Caki2 (cell line): ENCODE measurements at regions not wholly inside any gene's neighbourhood (a gene's known extent, or its start where the extent isn't known, plus 50 kb on each side); places are given as distances from the start of the nearest gene placed in this dataset.
A peak's percentile ranks its signal among the peaks of the same experiment; 100 is the strongest.

Source experiments
- DNase-seq: peaks from one replicate; pipeline ENCODE4 v3.0.0-alpha.2; 2015; ENCODE audit warnings: low read depth
- in situ Hi-C: cut with HindIII; loops from 2 replicates; pipeline ENCODE4 v1.10.0; 2016; ENCODE audit warnings: low sequenced_read_pairs, low pct_unique_long_range_greater_than_20kb, mixed read lengths

- in situ Hi-C loops = no loop called here
- DNase-seq = no peak
Measured at GRCh38 chr14:94686511-94687160, 74.4 kb downstream of the SERPINA3 start.

GRCh38 chr14:94685681-94686485 lies 73.7 kb downstream of the SERPINA3 start:
- in situ Hi-C loops = no loop called here
- DNase-seq = no peak

DNA sequence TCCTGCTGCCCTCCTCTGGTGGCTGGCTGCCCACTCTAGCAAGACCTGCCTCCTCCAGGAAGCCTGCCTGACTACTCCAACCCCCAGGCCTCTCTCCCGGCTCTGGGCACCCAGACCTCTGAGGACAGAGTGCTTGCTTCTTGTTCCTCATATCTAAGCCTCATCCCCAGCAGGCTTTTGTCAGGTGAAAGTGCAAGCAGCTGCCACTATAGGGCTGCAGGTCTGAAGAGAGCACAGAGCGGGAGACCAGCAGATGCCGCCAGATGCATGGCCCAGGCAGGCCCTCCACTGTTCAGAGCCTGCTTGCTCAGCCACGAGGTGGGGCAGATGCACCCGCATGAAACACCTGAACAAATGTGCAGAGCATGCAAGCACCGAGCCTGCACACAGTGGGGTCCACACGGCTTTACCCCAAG lies 73.0 kb downstream of the SERPINA3 start:
- DNase-seq = no peak
- in situ Hi-C loops = no loop called here

- in situ Hi-C loops = no loop called here
- no peak for DNase-seq
Measured at GRCh38 chr14:94682736-94683135, 70.5 kb downstream of the SERPINA3 start.

- DNase-seq = no peak
- in situ Hi-C loops = no loop called here
Measured at GRCh38 chr14:94682061-94682516, 69.9 kb downstream of the SERPINA3 start.

DNA sequence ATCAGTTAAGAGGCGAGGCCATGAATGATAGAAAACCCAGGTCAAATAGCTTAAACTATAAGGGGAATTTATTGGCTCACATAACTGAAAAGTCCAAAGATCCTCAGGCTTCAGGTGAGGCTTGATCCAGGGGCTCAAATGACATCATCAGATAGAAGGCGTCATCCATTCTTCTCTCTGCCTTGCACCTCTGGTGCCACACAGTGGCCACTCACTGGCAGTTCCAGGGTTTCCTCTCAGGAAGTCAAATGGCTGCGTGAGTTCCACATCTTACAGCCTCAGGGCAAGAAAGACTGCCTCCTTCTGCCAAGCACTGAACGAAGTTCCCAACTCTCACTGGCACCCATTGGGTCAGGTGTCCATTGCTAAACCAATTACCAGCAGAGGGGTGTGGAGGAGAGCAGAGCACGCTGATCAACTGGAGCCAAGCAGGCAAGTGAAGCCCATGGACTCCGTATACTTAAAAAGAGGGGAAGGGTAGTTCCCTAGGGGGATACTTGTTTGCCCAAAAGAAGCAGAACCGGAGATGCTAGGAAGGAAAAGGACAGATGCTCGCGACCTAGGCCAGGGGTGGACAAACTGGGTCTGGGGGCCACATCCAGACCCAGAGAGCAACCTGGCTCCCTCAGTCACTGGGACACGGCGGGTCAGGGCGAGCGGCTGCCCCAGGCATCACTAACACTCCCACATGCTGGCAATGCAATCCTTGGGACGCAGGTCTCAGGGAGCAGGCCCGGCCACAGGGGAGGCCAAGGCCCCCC lies 69.3 kb downstream of the SERPINA3 start:
- in situ Hi-C loops = no loop called here
- peak; percentile 12 for DNase-seq

- in situ Hi-C loops = no loop called here
- no peak for DNase-seq
Measured at GRCh38 chr14:94680862-94681288, 68.7 kb downstream of the SERPINA3 start.

- in situ Hi-C loops = no loop called here
- no peak for DNase-seq
Measured at GRCh38 chr14:94679937-94680861, 68.0 kb downstream of the SERPINA3 start.

GRCh38 chr14:94679106-94679810 lies 67.1 kb downstream of the SERPINA3 start:
- DNase-seq = no peak
- in situ Hi-C loops = no loop called here

DNA sequence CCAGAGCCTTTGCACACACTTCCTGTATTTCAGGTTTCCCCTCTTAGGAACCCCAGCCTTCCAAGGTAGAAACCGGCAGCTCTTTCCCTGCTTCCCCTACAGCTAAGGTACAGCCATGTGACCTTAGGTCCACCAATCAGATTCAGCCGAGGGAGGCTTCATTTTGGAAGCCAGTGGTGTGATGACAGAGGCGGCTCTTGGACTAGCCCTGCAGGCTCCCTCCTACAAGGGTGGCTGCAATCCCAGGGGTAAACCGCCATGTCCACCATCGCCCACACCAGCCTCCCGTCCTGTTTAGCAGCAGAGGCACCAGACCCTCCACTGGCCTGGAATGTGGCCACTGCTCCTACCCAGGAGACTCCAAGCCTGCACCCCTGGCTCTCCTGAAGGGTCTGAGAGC lies 65.6 kb downstream of the SERPINA3 start:
- DNase-seq = no peak
- in situ Hi-C loops = no loop called here

- no peak for DNase-seq
- in situ Hi-C loops = no loop called here
Measured at GRCh38 chr14:94677213-94677612, 65.0 kb downstream of the SERPINA3 start.

GRCh38 chr14:94676495-94677185 lies 64.4 kb downstream of the SERPINA3 start:
- in situ Hi-C loops = no loop called here
- no peak for DNase-seq

GRCh38 chr14:94675036-94675435 lies 62.8 kb downstream of the SERPINA3 start:
- no peak for DNase-seq
- in situ Hi-C loops = no loop called here

GRCh38 chr14:94673781-94674231 lies 61.6 kb downstream of the SERPINA3 start:
- DNase-seq = no peak
- in situ Hi-C loops = no loop called here
